ENCODE measurements at regions not wholly inside any gene's neighbourhood (a gene's known extent, or its start where the extent isn't known, plus 50 kb on each side); places are given as distances from the start of the nearest gene placed in this dataset.

DNA sequence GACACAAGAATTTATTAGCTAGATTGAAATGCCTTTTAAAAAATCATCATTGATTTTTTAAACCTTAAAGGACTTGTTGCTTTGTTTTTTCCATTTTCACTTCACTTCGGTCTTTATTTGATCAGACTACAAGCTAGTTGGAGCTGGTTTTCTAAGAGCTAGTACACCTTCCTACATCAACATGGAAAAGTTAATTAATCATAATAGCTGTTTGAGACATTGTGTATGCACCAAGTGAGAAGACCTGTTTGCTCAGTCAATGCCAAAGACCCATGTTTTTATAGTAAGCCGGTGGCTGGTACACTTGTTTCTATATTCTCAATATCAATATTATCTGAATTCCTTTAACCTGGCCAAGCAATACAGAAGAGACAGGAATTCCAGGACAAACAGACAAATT lies 310.2 kb upstream of the SGK1 start:
- TF ChIP-seq, protein P1, sequence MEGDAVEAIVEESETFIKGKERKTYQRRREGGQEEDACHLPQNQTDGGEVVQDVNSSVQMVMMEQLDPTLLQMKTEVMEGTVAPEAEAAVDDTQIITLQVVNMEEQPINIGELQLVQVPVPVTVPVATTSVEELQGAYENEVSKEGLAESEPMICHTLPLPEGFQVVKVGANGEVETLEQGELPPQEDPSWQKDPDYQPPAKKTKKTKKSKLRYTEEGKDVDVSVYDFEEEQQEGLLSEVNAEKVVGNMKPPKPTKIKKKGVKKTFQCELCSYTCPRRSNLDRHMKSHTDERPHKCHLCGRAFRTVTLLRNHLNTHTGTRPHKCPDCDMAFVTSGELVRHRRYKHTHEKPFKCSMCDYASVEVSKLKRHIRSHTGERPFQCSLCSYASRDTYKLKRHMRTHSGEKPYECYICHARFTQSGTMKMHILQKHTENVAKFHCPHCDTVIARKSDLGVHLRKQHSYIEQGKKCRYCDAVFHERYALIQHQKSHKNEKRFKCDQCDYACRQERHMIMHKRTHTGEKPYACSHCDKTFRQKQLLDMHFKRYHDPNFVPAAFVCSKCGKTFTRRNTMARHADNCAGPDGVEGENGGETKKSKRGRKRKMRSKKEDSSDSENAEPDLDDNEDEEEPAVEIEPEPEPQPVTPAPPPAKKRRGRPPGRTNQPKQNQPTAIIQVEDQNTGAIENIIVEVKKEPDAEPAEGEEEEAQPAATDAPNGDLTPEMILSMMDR (IDR thresholded peaks at IDR 0.05): no peak
- no peak for TF ChIP-seq POLR2A (IDR thresholded peaks at IDR 0.05)

Data from heart left ventricle (tissue), 13 donors.